Hematopoietic multipotent progenitor cell treated with erythropoietin and hydrocortisone succinate and interleukin-3 and kit ligand, for 15 days (in vitro differentiated cells): ENCODE measurements at regions not wholly inside any gene's neighbourhood (a gene's known extent, or its start where the extent isn't known, plus 50 kb on each side); places are given as distances from the start of the nearest gene placed in this dataset.
"Not testable (repeated sequence)": the region's sequence is repeated elsewhere in the genome, so short reads cannot be mapped to it uniquely, and the experiment has no call there.

Experiments used
- DNase-seq: peaks from one replicate; pipeline ENCODE4 v3.0.0-alpha.2; 2015; ENCODE audit warnings: low spot score

DNA sequence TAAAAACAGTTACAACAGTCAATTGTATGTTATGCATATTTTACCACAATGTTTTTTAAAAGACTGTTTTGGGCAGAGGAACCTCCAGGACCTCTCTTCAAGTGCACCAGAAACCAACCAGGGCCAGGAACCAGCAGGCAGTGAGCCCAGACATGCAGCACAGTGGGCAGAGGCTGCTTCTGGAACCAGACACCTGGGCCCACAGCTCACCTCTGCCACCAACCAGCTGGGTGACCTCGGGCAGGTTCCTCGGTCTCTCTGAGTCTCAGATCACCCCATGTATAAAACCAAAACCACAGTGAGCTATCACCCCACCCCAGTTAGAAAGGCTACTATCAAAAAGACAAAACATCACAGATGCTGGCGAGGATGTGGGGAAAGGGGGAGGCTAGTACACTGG lies 161.0 kb downstream of the C16orf95 start:
- DNase-seq, result no peak

DNA sequence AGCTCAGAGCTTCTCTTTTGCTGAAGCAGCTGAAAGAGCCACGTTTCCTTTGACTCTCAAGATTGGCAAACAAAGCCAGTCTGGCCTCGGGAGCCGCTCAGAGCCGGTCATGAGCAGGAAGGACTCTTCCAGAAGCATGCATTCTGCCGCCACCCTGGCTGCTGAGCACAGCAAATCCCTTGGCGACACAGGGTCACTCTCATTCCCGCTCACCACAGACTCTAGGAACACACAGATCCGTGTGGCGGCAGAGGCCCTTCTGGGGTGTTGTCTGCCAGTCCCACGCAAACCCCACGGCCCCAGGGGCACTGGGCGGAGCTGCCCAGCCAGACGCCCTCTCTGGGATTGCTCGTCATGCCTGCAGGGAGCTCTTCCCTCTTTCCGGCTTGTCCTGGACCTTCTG lies 157.0 kb downstream of the C16orf95 start:
- no peak for DNase-seq

DNA sequence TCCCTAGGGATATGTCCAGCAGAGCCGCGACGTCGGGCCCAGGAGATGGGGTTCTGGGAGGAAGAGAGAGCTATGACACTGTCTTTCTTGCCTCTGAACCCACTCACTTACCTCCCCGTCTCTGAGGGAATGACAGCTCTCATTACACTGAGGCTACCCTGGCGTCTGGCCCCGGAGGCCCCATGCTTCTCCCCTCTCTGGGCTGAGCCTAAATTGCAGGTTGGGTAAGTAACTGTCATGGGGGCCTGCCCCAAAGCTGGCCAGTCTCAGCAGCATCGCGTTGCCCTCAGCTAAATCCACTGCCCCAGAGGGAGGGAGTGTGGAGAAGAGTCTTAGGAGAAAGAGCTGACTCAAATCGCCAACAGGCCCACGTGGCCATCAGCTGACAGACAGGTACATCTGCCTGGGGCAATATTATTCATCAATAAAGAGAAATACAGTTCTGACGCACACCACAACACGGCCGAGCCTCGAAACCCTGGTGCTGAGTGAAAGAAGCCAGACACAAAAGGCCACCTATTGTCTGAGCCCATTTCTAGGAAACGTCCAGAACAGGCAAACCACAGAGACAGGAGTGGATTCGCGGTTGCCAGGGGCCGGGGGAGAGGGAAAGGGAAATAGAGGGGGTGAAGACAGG lies 156.4 kb downstream of the C16orf95 start:
- no peak for DNase-seq

DNA sequence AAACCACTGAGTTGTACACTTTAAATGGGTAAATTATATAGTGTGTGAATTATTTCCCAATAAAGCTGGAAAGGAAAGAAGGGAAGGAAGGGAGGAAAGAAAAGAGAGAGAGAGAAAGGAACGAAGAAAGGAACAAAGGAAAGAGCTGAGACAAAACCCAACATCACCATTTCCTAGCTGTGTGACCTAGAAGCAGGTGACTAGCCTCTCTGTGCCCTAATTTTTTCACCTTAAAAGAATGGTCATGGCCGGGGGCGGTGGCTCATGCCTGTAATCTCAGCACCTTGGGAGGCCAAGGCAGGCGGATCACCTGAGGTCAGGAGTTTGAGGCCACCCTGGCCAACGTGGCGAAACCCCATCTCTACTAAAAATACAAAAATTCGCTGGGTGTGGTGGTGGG lies 155.8 kb downstream of the C16orf95 start:
- not testable (repeated sequence) for DNase-seq

DNA sequence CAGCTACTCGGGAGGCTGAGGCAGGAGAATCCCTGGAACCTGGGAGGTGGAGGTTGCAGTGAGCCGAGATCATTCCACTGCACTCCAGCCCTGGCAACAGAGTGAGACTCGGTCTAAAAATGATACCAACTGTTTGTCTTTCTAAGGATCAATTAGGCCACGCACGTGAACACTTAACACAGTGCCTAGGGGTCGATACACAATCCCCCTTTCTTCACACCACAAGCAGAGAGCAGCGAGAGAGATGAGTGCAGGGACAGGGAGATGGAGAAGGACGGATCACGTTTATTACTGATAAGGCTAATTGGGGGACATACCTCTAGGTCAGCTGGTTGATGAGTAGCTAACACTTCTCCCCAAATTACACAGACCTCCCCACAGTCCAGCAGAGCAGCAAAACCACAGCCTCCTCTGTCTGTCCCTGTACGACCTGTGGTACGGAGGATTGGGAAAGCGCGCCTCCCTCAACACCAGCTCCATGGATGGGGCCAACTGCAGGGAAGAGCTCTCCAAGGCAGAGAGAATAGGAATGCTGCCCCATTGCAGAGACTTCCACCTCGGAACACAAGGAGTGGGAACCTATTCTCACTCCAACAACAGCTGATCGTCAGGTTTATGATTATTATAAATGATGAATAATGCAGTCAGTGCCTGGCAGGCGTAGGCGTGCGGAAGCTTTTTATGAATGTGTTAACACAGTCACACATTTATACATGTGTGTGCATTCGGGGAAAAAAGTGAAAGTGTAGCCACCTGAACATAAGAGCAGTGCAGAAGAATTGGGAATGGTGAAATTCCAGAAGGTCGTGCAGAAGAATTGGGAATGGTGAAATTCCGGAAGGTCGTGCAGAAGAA lies 155.1 kb downstream of the C16orf95 start:
- DNase-seq, result no peak

DNA sequence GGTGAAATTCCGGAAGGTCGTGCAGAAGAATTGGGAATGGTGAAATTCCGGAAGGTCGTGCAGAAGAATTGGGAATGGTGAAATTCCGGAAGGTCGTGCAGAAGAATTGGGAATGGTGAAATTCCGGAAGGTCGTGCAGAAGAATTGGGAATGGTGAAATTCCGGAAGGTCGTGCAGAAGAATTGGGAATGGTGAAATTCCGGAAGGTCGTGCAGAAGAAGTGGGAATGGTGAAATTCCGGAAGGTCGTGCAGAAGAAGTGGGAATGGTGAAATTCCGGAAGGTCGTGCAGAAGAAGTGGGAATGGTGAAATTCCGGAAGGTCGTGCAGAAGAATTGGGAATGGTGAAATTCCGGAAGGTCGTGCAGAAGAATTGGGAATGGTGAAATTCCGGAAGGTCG lies 154.4 kb downstream of the C16orf95 start:
- DNase-seq, result not testable (repeated sequence)

DNA sequence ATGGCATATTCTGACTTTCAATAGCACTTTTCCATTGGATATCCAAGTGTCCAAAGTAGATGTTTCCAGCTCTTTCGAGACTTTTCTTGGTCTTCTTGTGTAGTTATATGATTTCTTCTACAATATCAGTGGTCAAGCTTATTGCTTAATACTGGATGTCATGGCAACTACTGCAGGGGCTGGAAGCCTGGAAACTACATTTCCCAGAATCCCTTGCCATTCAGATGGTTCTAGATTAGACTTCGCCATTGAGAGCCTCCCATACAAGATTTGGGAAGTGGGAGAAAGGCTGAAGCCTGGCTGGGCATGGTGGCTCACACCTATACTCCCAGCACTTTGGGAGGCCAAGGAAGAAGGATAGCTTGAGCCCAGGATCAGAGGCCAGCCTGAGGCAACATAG lies 153.6 kb downstream of the C16orf95 start:
- no peak for DNase-seq

DNA sequence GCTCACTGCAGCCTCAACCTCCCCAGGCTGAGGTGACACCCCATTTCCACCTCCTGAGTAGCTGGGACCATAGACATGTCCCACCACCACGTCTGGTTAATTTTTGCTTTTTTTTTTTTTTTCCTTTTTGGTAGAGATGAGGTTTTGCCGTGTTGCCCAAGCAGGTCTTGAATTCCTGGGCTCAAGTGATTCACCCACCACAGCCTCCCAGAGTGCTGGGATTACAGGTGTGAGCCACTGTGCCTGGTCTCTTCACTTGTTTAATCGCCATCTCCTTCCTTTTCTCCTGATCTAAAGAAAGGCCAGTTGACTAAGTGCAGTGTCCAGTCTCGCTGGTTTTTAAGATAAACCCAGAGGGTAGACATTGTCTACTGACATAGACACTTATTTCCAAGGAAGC lies 152.0 kb downstream of the C16orf95 start:
- no peak for DNase-seq

DNA sequence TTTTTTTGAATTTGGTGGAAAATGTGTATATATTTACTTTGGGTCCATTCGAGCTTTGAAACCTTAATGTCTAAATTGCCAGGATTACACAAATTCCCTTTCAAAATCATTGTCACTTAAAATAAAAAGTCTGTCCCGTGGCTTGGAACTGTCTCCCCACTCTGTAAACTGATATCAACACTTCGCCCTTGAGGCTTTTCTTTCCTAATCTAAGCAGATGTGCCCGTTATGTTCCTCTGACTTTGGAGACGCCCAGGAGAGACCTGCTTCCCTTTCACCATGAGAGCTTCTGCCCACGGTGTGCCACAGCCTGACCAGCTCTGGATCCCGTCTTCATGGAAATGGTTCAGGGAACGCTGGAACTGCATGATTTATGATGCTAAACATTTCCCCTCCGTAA lies 151.3 kb downstream of the C16orf95 start:
- no peak for DNase-seq

DNA sequence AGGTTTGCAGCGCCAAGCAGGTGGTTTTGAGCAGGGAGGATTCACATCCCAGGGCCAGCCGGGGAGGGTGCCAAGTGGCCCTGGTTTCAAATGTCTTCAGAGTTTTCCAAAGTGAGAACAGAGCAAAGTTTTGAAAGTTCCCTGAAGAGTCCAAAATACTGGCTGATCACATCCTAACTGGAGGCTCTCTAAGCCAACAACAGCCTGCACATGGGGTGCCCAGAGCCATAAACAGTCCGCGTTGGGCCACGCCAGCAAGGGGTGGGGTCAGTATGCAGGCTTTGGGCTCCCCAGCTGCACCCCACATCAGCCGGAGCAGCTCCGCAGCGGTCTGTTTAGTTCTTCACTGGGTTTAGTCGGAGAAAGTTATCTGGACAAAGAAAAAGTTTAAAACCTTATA lies 150.9 kb downstream of the C16orf95 start:
- no peak for DNase-seq

DNA sequence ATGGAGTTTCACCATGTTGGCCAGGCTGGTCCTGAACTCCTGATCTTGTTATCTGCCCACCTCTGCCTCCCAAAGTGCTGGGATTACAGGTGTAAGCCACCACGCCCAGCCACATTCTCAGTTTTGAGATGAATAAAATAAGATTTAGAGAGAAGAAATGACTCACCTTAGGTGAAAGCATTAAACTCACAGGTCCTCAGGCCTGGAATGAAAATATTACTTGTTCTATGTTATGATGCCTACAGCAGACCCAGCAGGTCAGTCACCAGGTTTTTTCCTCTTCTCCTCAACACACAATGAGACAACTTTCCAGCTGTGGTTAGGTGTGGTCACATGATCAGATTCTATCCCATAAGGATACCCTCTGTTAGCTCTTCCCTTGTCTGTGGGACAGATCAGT lies 150.3 kb downstream of the C16orf95 start:
- DNase-seq, result no peak

DNA sequence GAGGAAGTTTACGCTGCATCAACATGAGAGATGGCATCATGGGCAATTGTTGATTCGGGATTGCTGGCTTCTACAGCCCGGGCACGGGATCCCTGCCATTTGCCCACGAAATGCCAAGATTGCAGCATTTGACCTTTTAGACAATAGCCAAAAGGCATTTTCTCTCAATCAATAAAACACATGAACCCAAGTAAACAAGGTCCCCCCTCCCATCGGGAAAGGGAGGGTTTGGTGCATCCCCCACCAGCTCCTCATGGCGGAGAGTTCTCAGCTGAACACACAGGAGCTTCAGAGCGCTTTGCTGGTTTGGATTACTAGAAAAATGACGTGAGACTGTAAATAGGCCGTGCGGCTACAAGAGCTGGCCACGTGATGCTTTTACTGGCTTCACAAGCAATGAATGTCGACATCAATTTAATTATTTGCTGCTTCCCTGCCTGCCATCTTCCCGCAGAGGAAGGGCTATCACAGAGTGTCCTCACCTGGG lies 147.6 kb downstream of the C16orf95 start:
- no peak for DNase-seq

DNA sequence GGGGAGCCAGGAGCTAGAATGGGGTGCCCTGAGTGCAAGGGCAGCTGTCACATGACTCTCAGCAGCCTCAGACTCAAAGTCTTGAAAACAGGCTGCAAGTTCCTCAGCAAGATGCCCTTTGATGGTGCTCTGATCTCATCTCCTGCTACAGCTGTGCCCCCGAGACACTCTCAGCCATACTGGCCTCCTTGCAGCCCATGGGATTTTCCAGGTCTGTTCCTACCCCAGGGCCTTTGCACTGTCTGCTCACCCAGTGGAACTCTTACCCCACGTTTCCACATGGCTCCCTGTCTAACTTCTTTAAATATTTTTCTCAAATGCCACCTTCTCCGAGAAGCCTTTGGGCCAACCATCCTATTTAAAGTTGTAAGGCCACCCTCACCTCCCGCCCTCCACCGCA lies 146.9 kb downstream of the C16orf95 start:
- no peak for DNase-seq

DNA sequence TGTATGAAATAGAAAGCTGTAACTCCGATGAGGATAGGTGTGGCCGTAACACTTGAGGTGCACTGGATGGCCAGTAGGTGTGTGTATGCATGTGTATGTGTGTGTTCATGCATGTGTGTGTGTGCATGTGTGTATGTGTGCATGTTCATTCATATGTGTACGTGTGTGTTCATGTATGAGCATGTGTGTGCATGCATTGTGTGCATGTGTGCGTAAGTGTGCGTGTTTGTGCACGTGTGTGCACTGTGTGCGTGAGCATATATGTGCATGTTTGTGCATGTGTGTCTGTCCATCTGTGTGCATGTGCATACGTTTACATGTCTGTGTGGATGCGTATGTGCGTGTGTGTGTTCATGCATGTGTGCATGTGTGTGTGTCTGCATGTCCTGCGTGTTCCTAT lies 145.5 kb downstream of the C16orf95 start:
- no peak for DNase-seq

DNA sequence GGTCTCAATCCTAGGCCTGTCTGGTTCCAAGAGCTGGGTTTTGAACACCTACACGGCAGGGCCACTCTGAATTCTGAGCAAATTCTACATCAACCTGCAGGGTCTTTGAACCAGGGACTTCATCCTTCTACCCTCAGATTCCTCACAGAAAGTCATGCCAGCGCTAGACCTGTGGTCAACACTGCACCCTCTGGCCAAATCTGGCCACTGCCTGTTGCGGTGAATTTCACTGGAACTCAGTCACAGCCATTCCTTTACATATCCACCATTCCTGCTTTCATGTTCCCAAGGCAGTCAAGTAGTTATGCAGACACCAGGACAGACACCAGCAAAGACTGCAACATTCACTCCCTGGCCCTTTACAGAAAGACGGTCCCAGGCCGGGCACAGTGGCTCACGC lies 144.6 kb downstream of the C16orf95 start:
- no peak for DNase-seq

DNA sequence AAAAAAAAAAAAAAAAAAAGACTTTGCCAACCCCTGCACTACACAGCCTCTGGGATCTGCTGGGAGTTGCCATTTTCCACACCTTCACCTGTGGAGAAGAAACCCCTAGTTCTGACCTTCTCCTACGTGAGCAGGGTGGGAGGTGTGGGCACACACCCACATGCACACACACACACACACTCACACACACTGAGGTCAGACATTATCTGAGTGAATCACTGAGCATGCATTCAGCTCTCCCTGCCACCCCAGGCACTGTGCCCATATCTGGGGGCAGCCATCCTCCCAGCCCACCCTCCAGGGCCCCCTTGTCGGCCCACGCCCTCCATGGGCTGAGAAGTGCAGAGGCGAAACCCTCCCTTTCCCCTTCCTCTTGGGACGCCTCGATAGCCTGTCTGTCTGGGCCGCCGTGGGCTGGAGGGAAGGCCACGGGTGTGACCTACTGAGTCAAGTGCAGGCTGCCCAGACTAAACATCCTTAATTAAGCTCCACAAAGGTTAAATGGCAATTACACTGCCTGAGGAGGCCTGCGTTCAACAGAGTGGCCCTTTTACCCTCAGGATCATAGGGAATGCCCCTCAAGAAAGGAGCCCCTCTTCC lies 143.8 kb downstream of the C16orf95 start:
- no peak for DNase-seq

DNA sequence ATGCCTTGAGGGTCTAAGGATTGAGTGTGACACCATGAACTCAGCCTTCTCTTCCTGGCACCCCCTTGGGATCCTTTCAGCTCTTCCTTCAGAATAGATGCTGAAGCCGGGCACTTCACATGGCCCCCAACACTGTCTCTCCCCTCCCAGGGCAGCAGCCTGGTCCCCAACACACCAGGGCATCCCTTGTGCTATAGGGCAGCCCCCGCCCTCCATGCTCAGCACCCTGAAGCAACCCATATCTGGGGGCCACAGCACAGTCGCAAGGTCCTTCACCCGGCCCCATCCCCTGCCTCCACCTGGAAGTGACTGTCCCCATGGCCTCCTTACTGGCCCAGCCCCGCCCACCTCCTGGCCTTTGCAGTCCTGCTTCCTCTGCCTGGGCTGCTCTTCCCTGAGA lies 143.1 kb downstream of the C16orf95 start:
- DNase-seq, result no peak

DNA sequence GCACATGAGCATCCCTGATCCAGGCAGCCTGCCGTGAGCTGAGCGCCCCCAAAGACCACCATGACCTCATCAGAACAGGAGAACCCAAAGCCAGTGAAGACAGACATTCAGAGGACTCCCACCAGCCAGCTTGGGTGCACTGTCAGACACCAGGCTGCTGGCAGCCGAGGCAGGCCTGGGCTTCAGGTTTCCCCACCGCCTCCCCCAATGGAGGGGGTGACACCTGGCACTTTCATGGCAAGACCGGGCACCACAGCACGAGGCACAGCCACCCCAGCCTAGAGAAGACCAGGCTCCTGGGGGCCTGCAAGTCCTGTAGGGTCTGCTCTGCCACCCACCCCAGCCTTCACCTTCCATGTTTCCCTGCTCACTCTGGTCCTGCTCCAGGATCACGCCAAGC lies 140.5 kb downstream of the C16orf95 start:
- no peak for DNase-seq

DNA sequence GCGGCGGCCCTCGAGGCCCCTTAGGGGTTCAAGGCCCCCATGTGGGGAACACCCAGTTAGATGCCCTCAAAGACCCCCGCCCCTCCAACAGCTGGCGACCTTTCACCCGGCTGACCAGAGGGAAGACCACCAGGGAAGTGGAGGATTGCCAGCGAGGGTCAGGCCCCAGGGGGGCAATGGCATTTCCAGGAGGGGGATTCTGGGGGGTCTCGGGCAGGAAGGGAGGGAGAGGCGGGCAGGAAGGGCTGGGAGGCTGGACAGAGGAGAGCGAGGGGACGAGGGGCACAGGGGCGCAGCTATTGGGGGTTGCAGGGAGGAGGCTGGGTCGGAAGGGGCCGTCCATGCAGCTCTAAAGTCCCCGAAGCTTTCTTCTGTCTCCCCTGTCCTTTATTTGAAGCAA lies 139.5 kb downstream of the C16orf95 start:
- DNase-seq, result no peak

DNA sequence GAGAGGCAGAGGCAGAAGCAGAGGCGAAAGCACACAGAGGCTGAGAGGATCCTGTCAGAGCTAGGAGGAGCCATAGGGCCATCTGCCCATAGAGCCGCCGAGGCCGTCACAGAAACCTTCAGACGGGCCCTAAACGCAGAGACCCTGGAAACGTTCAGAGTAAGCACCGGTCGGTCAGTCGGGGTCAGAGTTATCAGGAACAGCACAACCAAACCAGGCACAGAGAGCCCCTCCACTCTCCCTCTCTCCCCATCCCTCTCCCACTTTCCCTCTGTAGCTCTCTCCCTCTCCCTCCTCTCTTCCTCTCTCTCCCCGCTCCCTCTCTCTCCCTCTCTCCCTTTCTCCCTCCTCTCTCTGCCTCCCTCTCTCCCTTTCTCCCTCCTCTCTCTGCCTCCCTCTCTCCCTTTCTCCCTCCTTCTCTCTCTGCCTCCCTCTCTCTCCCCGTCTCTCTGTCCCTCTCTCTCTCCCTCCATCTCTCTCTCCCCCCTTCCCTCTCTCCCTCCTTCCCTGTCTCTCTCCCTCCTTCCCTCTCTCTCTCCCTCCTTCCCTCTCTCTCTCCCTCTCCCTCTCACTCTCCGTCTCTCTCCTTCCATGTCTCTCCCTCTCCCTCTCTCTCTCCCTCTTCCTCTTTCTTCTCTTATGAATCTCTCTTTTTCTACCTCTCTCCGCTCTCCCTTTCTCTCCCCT lies 138.9 kb downstream of the C16orf95 start:
- DNase-seq, result no peak

DNA sequence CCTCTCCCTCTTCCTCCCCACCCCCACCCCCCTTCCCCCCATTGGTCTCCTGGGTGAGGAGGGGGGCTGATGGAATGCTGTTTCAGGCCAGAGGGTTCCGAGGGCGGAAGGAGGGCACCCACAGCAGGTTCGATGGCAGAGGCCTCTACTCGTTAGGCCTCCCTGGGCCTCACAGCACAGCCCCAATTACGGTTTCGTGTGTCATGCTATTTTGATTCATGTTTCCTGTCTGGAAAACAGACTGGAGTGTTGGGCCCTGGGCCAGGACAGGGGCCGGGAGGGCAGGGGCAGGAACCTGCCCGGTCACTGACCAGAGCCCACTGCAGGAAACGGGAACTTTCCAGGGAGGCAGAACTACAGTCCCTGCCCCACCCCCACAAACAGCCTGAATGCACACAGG lies 138.2 kb downstream of the C16orf95 start:
- DNase-seq, result no peak

DNA sequence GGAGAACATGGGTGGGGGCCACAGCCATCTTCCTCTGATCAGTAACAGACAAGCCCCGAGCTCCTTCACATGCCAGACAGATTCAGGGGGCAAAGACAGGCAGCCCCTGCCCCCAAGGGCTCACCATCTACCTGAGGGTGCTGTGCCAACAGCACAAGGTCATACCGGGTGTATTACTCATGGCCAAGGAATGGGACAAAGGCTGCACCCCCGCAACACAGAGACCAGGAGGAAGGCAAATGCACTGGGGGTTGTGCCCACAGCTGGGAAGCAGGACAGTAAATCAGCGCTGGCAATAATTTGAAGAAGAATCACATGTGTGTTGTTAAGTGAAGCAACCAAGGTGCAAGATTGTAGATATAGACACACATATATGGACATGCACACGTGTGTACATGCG lies 137.1 kb downstream of the C16orf95 start:
- DNase-seq, result no peak

DNA sequence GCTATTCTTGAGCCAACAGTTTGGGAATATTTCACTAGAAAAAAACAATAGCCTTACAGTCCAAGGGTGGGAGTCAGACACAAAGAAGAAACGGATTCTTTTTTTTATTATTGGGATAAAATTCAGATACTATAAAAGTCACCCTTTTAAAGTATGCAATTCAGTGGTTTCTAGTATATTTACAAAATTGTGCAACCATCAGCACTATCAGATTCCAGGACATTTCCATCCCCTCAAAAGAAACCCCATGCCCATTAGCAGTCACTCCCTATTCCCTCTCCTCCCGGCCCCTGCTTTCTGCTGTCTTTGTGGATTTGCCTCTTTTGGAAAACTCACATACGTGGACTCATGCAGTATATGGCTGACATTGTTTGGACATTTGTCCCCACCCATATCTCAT lies 134.4 kb downstream of the C16orf95 start:
- DNase-seq, result no peak
